HEK293T (cell line): ENCODE measurements at regions not wholly inside any gene's neighbourhood (a gene's known extent, or its start where the extent isn't known, plus 50 kb on each side); places are given as distances from the start of the nearest gene placed in this dataset.

Experiments
- CTCF ChIA-PET: fragments of 350-600 bp; formaldehyde crosslinking; extraction: SDS; loops from one replicate; lab custom pipeline; 2021; ENCODE audit warnings: antibody characterized with exemption, inconsistent platforms; lab: Yijun Ruan, JAX
- POLR2A ChIA-PET: fragments of 350-600 bp; formaldehyde crosslinking; extraction: SDS; loops from one replicate; lab custom pipeline; 2020; ENCODE audit warnings: antibody characterized with exemption, inconsistent platforms; lab: Yijun Ruan, JAX
- DNase-seq: peaks from one replicate; pipeline ENCODE4 v3.0.0; 2012; ENCODE audit warnings: mixed read lengths; ENCODE audit errors: extremely low spot score
- ARNT ChIP-seq: fragments of 450-650 bp; IDR thresholded peaks from 2 replicates; pipeline ENCODE4 v1.6.1; 2017; ENCODE audit warnings: mild to moderate bottlenecking
- BHLHE40 ChIP-seq: fragments of 450-650 bp; IDR thresholded peaks from 2 replicates; pipeline ENCODE4 v1.6.1; 2016; ENCODE audit warnings: mild to moderate bottlenecking, moderate library complexity, borderline replicate concordance
- CTBP1 ChIP-seq: fragments of 450-650 bp; IDR thresholded peaks from 2 replicates; pipeline ENCODE4 v1.6.1; 2016; ENCODE audit warnings: borderline replicate concordance
- ELF4 ChIP-seq: fragments of 450-650 bp; IDR thresholded peaks from 2 replicates; pipeline ENCODE4 v1.6.1; 2017; ENCODE audit warnings: antibody characterized with exemption
- FOXA1 ChIP-seq: fragments of 450-650 bp; IDR thresholded peaks from 2 replicates; pipeline ENCODE4 v1.6.1; 2016; ENCODE audit warnings: mild to moderate bottlenecking
- FOXK2 ChIP-seq: fragments of 450-650 bp; IDR thresholded peaks from 2 replicates; pipeline ENCODE4 v1.6.1; 2016; ENCODE audit warnings: mild to moderate bottlenecking
- FOXM1 ChIP-seq: fragments of 450-650 bp; IDR thresholded peaks from 2 replicates; pipeline ENCODE4 v1.6.1; 2017; ENCODE audit warnings: mild to moderate bottlenecking, borderline replicate concordance
- HDGF ChIP-seq: fragments of 450-650 bp; IDR thresholded peaks from 2 replicates; pipeline ENCODE4 v1.6.1; 2017; ENCODE audit warnings: antibody characterized with exemption, borderline replicate concordance
- L3MBTL2 ChIP-seq: fragments of 450-650 bp; conservative IDR thresholded peaks from 2 replicates; pipeline ENCODE4 v1.6.1; 2016; ENCODE audit warnings: mild to moderate bottlenecking
- LEF1 ChIP-seq: fragments of 450-650 bp; IDR thresholded peaks from 2 replicates; pipeline ENCODE4 v1.6.1; 2017; ENCODE audit warnings: mild to moderate bottlenecking, borderline replicate concordance
- NFRKB ChIP-seq: fragments of 450-650 bp; IDR thresholded peaks from 2 replicates; pipeline ENCODE4 v1.6.1; 2016; ENCODE audit warnings: mild to moderate bottlenecking, moderate library complexity
- SP1 ChIP-seq: fragments of 450-650 bp; IDR thresholded peaks from 2 replicates; pipeline ENCODE4 v1.6.1; 2017
- SUZ12 ChIP-seq: fragments of 450-650 bp; IDR thresholded peaks from 2 replicates; pipeline ENCODE4 v1.6.1; 2016; ENCODE audit warnings: mild to moderate bottlenecking
- TARDBP ChIP-seq: fragments of 450-650 bp; IDR thresholded peaks from 2 replicates; pipeline ENCODE4 v1.6.1; 2016
- ZNF384 ChIP-seq: fragments of 450-650 bp; IDR thresholded peaks from 2 replicates; pipeline ENCODE4 v1.6.1; 2016
- TF ChIP-seq, protein P1 (sequence below): fragments of 450-650 bp; IDR thresholded peaks from 2 replicates; pipeline ENCODE4 v1.6.1; 2016

GRCh38 chr3:46083956-46084355 lies 56.7 kb upstream of the XCR1 start:
- POLR2A ChIA-PET = no interaction called here
- TF ChIP-seq SUZ12 (no peak), CTBP1 (no peak), TARDBP (no peak), HDGF (no peak), ZNF384 (no peak), FOXM1 (no peak), SP1 (no peak), BHLHE40 (no peak), ELF4 (no peak), FOXA1 (no peak), NFRKB (no peak)
- CTCF ChIA-PET = interaction anchor here (0.6 to 0.9 kb wide), 2 partner anchors 145 to 195 kb away, joined by 3 to 5 read pairs; no protein-coding TSS in a partner anchor
- no peak for DNase-seq

- ChIA-PET CTCF (interaction anchor here (0.9 kb wide), 1 partner anchor 144 kb away, joined by 5 read pairs; no protein-coding TSS in a partner anchor), POLR2A (no interaction called here)
- no peak for DNase-seq
- TF ChIP-seq, protein P1, sequence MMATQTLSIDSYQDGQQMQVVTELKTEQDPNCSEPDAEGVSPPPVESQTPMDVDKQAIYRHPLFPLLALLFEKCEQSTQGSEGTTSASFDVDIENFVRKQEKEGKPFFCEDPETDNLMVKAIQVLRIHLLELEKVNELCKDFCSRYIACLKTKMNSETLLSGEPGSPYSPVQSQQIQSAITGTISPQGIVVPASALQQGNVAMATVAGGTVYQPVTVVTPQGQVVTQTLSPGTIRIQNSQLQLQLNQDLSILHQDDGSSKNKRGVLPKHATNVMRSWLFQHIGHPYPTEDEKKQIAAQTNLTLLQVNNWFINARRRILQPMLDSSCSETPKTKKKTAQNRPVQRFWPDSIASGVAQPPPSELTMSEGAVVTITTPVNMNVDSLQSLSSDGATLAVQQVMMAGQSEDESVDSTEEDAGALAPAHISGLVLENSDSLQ = no peak
- TF ChIP-seq HDGF (no peak), FOXM1 (no peak), L3MBTL2 (no peak), ELF4 (no peak), SUZ12 (no peak), ARNT (no peak), SP1 (no peak), TARDBP (no peak), FOXA1 (no peak), ZNF384 (no peak), CTBP1 (no peak)
These were observed 55.6 kb upstream of the XCR1 start for GRCh38 chr3:46082849-46083248.

DNA sequence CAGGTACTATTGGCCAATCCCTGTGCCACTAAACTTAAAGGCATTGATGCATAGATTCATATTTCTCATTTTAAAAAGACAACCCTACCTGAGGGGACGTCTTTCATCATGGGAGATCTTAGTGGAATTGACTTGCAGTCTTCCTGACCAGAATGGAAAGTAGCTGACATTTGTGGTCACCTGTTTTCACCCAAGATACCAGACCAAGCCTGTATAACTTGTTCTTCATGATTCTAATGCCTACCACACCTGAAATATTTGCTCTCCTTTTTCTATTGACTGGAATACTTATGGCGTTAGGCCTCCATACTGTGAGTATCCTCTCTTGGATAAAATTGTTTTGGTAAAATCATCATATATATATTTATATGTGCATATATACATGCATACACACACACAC lies 54.7 kb upstream of the XCR1 start:
- ChIA-PET POLR2A (no interaction called here), CTCF (no interaction called here)
- no peak for TF ChIP-seq FOXK2
- no peak for DNase-seq

GRCh38 chr3:46080969-46081345 lies 53.7 kb upstream of the XCR1 start:
- CTCF ChIA-PET = interaction anchor here (0.8 to 1.0 kb wide), 2 partner anchors 297 to 408 kb away, joined by 3 to 4 read pairs; no protein-coding TSS in a partner anchor

DNA sequence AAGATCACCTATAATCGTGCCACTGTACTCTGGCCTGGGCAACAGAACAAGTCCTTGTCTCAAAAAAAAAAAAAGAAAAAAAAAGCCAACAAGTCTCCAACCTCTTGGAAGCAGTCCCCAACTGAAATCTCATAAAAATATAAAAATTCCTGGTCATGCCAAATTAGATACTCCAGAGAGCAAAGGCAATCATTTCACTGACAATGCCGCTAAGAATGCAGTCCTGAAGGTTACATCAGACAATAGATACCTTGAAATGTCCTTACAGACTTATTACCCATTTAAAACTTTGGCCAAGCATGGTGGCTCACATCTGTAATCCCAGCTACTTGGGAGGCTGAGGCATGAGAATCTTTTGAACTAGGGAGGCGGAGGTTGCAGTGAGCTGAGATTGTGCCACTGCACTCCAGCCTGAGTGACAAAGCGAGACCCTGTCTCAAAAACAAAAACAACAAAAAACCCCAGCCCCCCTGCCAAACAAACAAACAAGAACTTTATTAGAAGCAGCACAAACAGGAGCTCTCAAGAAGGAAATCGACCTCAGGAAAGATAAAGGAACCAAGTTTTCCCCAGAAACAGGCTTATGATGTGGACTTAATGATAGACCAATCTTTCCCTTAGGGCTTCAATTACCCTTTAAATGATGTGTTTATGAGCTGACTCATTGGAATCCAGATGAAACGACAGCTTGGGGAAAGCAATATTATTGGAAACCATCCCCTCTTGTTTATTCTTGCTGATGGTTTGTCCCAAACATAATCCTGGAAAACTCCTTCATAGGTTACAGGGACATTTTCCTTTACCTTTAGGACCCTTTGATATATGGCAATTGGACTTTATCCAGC lies 53.1 kb upstream of the XCR1 start:
- ChIA-PET CTCF (interaction anchor here (0.8 to 1.3 kb wide), 3 partner anchors 234 to 409 kb away, joined by 3 to 4 read pairs (median 3); no protein-coding TSS in a partner anchor), POLR2A (no interaction called here)
- no peak for DNase-seq
- no peak for TF ChIP-seq ELF4
- no peak for TF ChIP-seq HDGF
- TF ChIP-seq NFRKB = no peak
- TF ChIP-seq SUZ12 = no peak
- TF ChIP-seq SP1 = no peak
- TF ChIP-seq TARDBP = no peak
- TF ChIP-seq L3MBTL2 = no peak
- no peak for TF ChIP-seq FOXA1

More at GRCh38 chr3:46080969-46081345, 53.7 kb upstream of the XCR1 start:
- POLR2A ChIA-PET = no interaction called here
- no peak for DNase-seq
- TF ChIP-seq NFRKB (no peak), LEF1 (no peak), SP1 (no peak), L3MBTL2 (no peak), FOXA1 (no peak), FOXM1 (no peak), SUZ12 (no peak), FOXK2 (no peak), HDGF (no peak), CTBP1 (no peak), ZNF384 (no peak), ARNT (no peak)
- TF ChIP-seq, protein P1 = no peak

- DNase-seq = peak; percentile 81
- ChIA-PET POLR2A (no interaction called here), CTCF (interaction anchor here (0.7 to 1.3 kb wide), 7 partner anchors 10 to 1165 kb away, joined by 3 to 5 read pairs (median 4); partner anchors contain the start of gene CCR5)
- TF ChIP-seq CTBP1 (no peak), L3MBTL2 (no peak), ARNT (no peak)
These were observed 51.6 kb upstream of the XCR1 start for GRCh38 chr3:46078712-46079400.
